T-helper 1 cell (primary cell): ENCODE measurements at regions not wholly inside any gene's neighbourhood (a gene's known extent, or its start where the extent isn't known, plus 50 kb on each side); places are given as distances from the start of the nearest gene placed in this dataset.

Experiments used
- DNase-seq, 5 donors: peaks; one replicate each; pipeline ENCODE4 v3.0.0-alpha.2; 2012 to 2020

DNA sequence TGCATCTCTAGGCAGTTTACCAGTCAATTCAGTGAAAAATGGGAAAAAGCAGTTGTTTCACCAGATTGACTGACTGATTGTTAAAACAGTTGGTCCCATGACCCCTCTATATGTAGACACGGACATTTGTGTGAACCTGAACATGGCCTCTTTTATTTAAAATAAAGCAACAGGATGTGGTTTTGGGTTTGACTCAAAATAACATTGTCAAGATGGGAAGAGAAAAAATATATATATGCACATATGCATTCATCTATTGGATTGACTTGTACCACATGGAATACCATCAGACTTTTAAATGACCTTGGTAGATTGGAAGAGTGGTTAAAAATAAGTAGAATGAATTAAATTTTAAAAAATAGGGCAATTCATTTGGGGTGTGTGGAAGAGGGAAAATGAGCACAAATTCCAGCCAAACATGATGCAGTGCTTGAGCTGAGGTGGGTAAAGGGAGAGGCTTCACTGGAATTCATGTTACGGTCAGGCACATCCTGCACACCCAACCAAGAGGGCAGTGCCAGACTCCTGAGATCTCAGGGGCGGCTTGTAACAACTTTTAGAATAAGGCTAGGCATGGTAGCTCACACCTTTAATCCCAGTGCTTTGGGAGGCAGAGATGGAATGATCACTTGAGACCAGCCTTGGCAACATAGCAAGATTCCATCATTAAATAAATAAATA, 560.7 kb upstream of the TENM3 start:
- no peak for DNase-seq

DNA sequence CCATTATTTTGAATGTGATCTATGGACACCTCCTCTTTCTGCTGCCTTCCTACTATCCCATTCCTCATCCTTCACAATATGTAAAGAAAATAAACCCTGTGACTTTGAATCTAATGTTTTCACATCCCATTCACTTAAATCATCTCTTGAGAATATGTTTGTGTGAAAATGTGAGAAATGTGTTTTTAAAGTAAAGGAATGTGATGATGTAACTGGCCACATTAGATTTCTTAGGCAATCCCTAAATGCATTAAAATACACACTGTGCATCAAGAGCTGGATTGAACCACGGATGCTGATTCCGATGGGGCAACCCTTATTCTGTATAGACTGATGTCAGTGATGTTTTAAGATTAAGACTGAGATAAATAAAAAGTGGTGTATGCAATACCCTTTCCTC, 558.9 kb upstream of the TENM3 start:
- no peak for DNase-seq

DNA sequence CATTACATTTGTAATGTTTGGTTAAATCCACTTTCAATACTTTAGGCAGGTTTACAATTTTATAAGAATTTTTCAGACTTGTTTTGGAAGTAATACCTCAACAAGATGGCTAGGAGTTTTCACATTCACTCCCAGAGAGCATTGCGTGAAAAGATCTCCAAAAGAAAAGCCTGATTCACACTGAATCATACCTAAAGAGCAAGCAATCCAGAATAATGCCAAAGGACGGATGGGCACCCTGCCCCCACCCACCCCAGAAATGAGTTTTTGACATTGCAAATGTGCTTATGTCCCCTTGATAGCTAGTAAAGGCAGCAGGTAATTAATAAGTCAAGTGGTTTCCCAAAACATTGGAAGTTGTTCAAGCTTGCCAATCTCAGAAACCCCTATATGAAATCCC, 557.7 kb upstream of the TENM3 start:
- no peak for DNase-seq

DNA sequence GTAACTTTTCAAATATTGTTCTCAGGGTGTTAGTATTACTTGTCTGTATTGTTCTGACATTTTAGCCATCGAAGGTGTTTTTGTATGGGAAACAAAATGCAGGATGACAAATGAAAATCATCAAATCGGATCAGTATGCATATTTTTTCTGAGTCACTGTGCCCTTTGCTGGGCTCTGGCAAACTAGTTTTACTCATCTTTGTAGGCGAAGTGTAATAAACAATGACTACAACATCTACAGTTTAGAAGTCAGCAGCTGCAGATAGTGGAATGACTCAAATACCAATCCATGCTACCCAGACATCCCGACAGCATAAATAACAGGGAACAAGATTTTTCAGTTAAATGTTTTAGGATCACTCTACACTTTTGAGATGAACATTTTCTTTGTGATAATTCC, 557.3 kb upstream of the TENM3 start:
- DNase-seq, result no peak

DNA sequence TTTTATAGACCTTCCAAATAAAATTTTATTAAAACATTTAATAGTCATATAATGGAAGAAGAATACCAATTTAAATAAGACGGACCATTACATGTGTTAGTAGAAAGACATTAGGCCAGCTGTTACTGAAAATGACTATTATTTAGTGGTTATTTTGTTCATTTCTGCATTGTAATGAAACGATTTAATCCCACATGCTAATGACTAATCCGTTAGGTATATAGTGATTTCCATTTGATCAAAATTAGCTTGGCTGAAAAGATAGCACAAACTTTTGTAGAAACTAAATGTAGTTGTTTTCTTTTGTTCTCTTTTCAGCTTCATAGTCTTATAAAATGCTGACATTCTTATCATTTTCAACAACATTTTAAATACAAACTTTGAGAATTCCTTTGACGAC, 556.1 kb upstream of the TENM3 start:
- no peak for DNase-seq

DNA sequence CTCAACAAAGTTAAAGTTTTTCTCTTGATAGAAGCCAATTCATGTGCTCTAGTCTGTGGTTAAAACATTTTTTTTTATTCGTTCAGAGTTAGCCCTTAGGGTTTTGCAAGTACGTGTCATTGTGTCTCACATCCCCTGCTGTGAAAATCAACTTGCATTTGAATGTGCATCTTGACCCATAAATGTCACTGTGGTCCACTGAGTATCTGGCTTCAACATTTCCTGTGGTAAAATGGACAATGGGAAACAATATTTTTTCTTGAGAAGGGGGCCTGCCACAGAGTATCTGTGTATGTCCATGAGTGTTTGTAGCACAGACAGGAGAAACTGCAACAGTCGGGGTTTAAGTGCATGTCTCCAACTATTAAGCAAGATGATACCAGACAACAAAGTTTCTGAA, 554.8 kb upstream of the TENM3 start:
- DNase-seq, result no peak

DNA sequence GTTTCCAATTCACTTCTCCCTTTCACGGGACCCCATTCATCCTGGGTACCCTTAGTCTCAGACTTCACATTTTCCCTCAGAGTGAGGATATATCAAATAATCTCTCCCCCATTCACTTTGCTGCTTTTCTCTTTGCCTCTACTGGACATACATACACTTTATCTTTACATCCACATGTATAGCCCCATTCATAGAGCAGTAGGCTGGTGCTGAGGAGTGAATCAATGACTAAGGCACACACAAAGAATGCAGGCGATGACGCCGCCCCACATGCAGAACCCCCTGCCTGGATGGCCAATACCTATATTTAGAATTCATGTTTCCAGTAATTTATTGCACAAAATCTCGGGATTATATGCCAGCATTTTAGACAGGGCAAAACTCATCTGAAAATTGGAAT, 554.3 kb upstream of the TENM3 start:
- DNase-seq, result no peak

DNA sequence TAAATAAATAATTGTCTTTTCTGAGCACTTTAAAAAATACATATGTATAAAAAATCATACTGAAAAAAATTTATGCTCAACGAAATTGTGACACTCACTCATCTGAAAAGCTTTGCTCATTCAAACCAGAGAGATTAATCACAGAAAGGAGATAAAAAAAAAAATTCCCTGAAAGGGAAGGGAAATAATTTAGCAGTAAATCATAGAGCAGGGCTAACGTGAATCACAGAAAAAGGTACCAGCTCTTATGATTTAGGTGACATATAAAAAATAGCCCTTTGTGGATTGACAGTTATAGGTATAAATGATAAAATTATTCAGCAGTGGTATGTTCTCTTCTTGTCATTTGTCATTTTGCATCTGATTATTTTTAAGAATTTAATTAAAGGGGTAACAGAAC, 552.7 kb upstream of the TENM3 start:
- DNase-seq, result no peak

DNA sequence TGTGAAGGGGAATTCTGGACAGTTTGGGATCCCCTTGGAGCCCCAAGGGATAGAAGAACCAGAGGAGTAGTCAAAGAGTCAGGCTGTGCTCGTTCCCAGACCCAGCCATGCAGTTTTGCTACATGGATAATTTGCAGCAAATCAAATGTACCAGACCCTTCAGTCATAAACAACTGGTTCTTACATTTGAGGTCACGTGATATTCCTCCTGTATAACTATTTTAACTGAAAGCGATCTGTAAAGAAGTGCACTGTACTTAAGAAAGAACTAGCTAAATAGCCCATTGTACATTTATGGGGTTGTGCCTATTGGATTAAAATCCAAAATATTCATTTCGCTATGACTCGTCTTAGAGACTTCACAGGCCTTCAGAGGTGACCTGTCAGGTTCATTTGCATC, 550.2 kb upstream of the TENM3 start:
- DNase-seq, result no peak

DNA sequence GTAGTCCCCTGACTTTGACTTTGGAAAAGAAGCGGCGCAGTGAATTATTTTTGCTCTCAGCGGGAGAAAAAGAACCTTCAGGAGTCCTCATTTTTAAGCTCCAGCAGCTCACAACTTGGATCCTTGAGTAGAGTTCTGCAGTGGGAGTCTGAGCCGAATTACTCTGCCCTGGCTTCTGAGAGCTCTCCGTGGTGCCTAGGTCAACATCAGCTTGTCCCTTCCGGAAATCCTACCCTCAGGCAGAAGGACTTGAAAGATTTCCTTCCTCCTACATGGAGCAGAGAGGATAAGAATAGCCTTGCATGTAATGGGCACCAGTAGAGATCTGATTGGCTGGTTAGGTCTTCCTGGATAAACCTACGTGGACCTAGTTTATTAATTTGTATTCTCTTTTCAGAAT, 549.7 kb upstream of the TENM3 start:
- no peak for DNase-seq

DNA sequence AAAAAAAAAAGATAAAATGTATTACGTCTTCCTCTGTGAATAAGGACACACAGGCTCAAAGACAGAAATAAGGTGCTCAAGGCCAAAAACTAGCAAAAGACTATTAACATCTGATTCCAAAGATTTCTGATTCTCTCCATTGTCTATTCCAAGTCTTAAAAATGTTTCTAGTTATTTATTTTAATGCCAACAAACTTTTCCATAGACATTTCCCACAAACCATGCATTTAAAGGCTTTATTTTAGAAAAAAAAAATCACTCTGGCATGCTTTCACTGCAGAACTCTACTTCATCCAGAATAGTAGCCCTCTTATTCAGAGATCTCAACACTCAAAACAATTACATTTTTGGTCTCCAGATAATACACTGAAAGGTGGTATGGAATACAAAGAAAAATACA, 545.0 kb upstream of the TENM3 start:
- DNase-seq, result no peak

DNA sequence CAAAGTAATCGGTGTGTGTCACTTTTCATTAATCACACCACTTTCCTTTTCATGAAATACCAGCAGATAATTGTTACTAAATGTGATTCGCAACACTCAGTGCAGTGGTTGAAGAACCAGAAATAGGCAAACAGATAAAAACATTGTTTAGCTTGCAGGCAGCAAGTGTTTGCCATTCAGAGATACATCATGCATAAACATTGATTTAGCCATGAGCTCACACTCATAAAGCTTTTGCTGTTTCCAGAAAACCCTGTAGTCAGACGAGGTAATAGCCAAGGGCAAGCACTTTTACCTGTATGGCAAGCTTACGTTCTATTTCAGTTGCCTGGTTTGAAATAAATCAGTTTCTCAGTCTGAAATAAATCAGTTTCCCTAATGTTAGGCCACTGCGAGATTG, 542.0 kb upstream of the TENM3 start:
- no peak for DNase-seq

DNA sequence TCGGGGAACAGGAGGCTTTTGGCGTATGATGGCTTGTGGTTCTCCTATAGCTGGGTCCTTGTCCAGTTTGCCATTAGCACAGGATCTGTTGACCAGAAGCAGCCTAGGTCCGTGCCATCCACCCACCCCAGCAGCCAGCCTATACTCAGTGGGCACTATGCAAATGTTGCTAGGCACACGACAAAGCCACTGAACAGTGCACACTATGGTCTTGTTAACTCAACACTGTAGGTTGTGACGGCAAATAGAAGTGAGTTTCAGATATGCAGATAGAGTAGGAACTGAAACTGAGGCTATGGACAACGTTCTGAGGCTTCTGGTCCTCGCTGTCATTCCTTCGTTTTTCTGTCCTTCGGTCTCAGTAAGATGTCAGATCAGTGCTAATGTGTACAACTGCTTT, 541.3 kb upstream of the TENM3 start:
- no peak for DNase-seq

DNA sequence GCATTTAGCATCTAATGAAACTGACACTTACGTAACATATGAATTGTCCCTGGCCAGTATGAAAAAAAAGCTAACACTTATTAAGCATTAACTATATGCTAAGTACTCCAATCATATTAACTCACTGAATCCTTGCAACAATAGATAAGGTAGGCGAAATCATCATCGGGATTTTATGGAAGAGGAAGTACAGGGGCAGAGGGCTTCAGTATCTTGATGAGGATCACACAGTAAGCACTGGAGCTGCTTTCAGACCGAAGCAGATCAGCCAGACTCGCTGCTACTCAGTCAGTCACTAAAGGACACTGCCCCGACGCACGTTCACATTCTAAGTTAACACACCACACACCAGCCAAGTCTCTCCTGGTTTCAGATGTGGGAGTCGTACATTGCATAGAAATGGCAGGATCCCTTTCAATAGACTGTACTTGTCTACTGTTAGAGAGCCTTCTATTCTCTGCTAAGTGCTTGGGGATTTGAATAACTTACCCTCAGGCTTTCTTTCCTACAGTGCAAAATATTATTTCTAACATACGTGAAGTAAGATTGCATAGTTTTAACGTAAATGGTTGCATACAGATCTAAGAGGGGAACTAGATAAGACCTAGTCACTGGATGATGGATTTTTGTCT, 540.2 kb upstream of the TENM3 start:
- no peak for DNase-seq

DNA sequence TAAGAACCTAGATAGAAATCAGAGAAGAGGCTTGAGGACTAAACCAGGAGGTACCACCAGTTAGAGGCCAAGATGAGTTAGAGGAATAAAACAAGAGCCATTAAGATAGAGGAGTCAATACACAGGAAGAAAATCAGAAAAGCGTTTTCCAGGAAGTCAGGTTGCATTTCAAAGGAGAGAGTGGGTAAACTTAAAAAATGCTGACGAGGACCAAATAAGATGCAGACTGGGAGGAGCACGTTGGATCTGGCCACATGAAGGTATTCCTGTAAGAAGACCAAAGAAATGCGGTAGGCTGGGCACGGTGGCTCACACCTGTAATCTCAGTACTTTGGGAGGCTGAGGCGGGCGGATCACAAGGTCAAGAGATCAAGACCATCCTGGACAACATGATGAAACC, 533.1 kb upstream of the TENM3 start:
- DNase-seq, result no peak

DNA sequence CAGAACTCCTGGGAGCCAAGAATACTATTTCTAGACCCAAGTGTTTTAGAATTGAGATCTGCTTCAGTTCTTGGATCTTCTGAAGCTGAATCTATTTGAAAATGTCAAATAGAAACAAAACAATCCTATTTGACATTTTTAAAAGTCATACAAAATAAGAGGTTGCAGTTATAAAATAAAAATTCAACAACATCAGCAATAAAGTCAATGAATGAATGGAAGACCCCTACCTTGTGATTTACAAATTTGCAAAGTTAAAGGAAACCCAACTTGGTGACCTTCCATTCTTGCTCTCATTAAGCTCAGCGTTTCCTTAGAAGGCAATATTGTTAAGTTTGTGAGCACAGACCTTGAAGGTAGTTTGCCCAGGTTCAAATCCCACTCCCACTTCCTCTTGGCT, 531.8 kb upstream of the TENM3 start:
- DNase-seq, result no peak

DNA sequence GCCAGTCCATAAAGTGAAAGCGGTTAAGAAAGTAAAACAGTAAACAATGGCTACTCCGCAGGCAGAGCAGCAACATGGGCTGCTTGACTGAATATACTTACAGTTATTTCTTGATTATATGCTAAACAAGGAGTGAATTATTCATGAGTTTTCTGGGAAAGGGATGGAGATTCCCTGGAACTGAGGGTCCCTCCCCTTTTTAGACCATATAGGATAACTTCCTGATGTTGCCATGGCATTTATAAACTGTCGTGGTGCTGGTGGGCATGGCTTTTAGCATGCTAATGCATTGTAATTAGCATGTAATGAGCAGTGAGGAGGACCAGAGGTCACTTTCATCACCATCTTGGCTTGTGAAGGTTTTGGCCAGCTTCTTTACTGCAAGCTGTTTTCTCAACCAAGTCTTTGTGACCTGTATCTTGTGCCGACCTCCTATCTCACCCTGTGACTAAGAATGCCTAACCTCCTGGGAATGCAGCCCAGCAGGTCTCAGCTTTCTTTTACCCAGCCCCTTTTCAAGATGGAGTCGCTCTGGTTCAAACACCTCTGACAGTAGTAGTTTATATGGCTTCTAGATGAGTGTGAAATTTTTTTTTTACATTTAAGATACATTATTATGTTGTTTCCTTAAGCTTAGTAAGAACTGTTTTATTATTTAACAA, 514.8 kb upstream of the TENM3 start:
- no peak for DNase-seq

DNA sequence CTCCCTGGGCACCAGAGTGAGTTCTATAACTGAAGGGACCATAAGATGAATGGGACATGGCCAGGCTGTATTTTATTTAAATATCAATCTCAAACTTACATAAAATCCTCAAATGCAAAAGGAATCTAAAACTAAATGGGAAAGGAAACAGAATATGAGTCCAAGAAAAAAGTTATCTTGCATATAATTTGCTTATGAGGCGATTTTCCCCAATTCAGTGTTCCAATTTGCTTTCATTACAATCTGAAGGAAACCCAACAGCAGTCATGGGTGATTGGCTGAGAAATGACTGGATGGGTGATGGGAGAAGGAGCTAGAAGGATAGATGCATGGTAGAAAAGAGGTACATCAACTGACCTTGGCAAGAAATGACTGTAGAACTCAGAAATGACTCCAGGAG, 511.3 kb upstream of the TENM3 start:
- DNase-seq, result no peak

DNA sequence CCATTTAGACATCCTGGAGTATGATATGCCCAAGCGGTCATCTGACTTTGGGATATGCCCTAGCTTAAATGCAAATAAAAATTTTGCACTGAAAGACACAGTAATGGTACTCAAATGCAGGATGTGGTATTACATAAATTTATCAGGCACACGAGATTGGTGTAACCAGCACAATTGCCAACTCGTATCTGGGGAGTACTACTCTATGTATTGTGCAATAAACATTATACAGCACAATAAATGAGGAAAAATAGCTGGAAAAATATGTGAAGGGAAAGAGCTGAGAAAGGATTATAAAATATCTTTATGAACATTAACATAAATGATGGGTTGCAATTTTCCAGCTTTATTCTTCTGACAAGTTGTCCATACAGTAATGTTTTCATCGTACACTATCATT, 505.5 kb upstream of the TENM3 start:
- no peak for DNase-seq

DNA sequence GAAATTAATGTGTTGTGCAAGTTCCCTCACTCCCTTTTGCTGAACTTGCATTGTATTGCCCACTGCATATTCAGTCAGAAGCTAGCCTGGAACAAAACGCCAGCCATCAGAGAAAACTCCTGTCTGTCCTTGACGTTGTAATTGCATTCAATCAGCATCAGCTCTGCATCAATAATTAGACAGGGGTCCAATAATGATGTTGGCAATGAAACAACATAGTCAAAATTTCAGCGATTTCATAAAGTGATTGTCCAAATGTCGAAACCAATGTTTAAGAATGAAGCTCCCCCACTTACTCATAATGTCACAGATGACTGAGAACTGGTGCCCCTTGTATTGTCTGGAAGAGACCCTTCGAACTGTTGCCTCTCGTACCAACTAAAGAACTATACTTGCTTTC, 504.2 kb upstream of the TENM3 start:
- DNase-seq, result no peak

DNA sequence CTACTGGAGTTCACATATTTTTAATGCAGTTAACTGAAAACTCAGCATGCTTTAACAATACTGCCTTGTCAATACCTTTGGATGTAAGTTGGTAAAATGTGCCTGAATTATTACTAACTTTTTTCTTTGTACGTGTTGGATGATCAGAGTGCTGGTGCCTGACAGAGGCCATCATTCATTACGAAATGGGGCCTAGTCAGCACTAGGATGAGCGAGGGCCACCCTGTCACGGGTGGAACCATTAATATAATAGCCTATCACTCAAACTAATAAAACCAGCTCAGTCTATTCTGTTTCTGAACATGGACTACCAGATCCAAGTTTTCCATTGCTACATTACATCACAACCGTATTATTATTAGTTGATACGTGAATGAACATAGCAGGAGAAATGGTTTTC, 501.7 kb upstream of the TENM3 start:
- no peak for DNase-seq

DNA sequence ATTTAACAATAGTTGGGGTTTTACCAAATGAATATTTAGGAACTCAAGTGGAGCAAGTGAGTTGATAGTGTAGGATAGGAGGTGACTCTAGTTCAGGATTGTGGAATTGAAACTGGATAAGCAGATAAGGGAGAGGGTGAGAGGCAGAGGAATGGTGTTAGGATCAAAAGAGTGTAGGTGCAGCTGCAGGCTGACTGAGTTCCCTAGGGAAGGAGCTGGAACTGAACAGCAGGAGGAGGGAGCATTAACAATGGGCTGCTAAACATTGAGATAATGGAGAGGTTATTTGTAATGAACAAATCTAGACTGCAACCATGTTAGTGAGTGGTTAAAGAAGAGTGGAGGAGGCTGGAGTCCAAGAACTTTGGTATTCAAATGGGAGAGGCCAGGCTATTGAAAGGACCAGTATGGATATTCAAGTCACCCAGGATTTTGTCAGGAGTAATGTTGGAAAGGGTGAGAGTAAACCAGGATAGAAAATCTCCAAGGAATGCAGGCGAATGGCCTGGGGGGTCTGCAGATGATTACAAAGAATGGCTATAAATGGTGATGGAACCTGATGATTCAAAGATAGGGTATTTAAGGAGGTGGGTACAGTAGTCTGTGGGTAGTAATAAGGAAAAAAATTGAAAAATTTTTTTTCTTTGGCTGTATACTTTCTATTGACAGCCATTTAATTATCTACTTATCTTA, 497.1 kb upstream of the TENM3 start:
- DNase-seq, result no peak

DNA sequence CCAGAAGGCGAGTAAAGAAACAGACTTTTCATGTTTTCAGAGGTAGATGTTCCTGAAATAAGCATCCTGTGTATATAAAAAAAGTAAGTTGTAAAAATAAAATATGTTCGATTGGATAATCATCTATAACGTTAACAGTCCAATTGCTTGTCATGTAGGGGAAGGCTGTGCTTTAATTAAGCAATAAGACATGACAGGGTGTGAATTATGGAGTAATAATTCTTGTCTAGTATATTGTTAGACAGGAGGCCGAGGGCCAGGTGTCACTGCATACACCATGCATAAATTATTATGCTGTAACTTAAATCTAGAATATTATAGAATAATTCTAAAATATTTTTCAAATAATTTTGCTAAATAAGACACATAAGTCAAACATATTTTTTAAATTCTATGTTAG, 494.6 kb upstream of the TENM3 start:
- DNase-seq, result no peak

DNA sequence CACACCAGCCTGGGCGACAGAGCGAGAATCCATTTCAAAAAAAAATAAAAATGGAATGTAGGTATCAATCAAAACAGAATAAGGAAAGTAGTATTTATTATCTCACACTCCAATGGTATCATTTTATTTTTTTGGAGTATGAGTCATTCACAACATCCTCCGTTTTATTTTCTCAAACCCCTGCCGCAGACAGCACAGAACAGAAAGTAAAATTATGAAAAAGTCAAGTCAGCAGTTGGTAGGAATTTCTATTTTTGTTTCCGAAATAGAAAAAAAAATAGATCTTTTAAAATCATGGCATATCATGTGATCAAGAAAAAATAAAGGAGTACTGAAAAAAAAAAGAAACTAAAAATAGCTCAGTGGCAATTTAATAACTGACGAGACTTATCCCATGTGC, 490.7 kb upstream of the TENM3 start:
- no peak for DNase-seq
